PFSK-1 (cell line): ENCODE measurements at regions not wholly inside any gene's neighbourhood (a gene's known extent, or its start where the extent isn't known, plus 50 kb on each side); places are given as distances from the start of the nearest gene placed in this dataset.

Source experiments
- FOXP2 ChIP-seq: optimal IDR thresholded peaks from 2 replicates; pipeline ENCODE3; 2011; ENCODE audit warnings: borderline replicate concordance, control low read depth, inconsistent platforms; ENCODE audit not compliant: insufficient read depth; ENCODE audit errors: extremely low read length, extremely low read depth
- POLR2AphosphoS5 ChIP-seq: IDR thresholded peaks from 2 replicates; pipeline ENCODE4 v1.6.1; 2012; ENCODE audit warnings: low read depth, mild to moderate bottlenecking, control low read depth, low read length, moderate library complexity
- SIN3A ChIP-seq: IDR thresholded peaks from 2 replicates; pipeline ENCODE4 v1.6.1; 2012; ENCODE audit warnings: mild to moderate bottlenecking, low read length, moderate library complexity, borderline replicate concordance; ENCODE audit not compliant: insufficient read depth
- TAF1 ChIP-seq: IDR thresholded peaks from 2 replicates; pipeline ENCODE4 v1.6.1; 2012; ENCODE audit warnings: low read length, control low read depth, borderline replicate concordance; ENCODE audit not compliant: insufficient read depth
- TF ChIP-seq, protein P1 (sequence below), 2 experiments: IDR thresholded peaks; 2 replicates each; pipeline versions ENCODE4 v1.6.1 to v1.8.0; 2011 to 2012; ENCODE audit warnings: low read depth in 2 of 2, low read length in 2 of 2, control low read depth in 1 of 2, inconsistent platforms in 1 of 2, mild to moderate bottlenecking in 1 of 2, moderate library complexity in 1 of 2; ENCODE audit not compliant: insufficient read depth in 1 of 2

DNA sequence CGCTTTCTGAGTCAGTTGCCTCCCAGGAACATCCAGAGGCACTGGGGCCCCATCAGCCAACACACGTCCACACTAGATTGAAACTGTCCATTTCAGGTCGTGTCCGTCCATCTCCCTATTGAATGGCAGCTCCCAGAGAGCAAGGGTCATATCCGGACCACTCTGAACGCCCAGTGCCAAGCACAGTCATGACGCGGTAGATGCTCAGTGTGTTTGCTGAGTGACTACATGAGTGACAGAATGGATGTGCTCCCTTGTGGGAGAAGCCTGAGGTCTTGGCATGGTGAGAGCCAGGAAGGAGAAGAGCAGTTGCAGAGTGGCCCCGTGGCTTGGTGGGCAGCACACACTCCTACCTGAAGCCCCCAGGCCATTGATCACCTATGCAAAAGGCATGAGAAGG lies 92.5 kb upstream of the CUX1 start:
- TF ChIP-seq, protein P1, sequence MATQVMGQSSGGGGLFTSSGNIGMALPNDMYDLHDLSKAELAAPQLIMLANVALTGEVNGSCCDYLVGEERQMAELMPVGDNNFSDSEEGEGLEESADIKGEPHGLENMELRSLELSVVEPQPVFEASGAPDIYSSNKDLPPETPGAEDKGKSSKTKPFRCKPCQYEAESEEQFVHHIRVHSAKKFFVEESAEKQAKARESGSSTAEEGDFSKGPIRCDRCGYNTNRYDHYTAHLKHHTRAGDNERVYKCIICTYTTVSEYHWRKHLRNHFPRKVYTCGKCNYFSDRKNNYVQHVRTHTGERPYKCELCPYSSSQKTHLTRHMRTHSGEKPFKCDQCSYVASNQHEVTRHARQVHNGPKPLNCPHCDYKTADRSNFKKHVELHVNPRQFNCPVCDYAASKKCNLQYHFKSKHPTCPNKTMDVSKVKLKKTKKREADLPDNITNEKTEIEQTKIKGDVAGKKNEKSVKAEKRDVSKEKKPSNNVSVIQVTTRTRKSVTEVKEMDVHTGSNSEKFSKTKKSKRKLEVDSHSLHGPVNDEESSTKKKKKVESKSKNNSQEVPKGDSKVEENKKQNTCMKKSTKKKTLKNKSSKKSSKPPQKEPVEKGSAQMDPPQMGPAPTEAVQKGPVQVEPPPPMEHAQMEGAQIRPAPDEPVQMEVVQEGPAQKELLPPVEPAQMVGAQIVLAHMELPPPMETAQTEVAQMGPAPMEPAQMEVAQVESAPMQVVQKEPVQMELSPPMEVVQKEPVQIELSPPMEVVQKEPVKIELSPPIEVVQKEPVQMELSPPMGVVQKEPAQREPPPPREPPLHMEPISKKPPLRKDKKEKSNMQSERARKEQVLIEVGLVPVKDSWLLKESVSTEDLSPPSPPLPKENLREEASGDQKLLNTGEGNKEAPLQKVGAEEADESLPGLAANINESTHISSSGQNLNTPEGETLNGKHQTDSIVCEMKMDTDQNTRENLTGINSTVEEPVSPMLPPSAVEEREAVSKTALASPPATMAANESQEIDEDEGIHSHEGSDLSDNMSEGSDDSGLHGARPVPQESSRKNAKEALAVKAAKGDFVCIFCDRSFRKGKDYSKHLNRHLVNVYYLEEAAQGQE (IDR thresholded peaks at IDR 0.05; ENCODE audit: insufficient read depth in 1 of 2, low read depth in 2 of 2, low read length in 2 of 2) = no peak
- TF ChIP-seq FOXP2 (no peak), SIN3A (no peak), TAF1 (no peak), POLR2AphosphoS5 (no peak)

GRCh38 chr7:101725921-101726320 lies 91.5 kb upstream of the CUX1 start:
- TF ChIP-seq, protein P1 (IDR thresholded peaks at IDR 0.05; ENCODE audit: insufficient read depth in 1 of 2, low read depth in 2 of 2, low read length in 2 of 2) = no peak
- TF ChIP-seq SIN3A (no peak), FOXP2 (no peak), TAF1 (no peak), POLR2AphosphoS5 (no peak)

GRCh38 chr7:101727184-101727583 lies 90.2 kb upstream of the CUX1 start:
- TF ChIP-seq, protein P1 (IDR thresholded peaks at IDR 0.05; ENCODE audit: insufficient read depth in 1 of 2, low read depth in 2 of 2, low read length in 2 of 2) = no peak
- TF ChIP-seq TAF1 (no peak), SIN3A (no peak), POLR2AphosphoS5 (no peak), FOXP2 (no peak)

DNA sequence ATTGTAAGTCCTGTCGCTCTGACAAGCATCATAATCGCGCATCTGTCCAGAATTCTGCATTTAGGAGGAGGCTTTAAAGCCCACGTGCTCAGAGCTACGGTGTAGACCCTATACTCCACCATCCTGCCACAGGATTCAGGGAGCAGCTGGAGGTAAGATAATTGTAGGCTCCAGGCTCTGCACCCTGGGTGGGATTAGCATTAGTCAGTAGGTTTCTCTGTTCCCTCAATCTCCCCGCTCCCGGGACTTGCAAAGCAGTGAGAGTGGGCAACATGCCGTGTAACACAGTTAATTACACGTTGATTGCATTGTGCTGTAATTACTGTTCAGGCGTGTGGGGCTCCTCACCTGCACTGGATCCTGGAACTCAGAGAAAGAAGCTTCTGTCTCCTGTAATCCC lies 89.3 kb upstream of the CUX1 start:
- no peak for TF ChIP-seq SIN3A
- no peak for TF ChIP-seq FOXP2
- TF ChIP-seq, protein P1 (IDR thresholded peaks at IDR 0.05; ENCODE audit: insufficient read depth in 1 of 2, low read depth in 2 of 2, low read length in 2 of 2) = no peak
- no peak for TF ChIP-seq TAF1
- no peak for TF ChIP-seq POLR2AphosphoS5
